ENCODE measurements at regions not wholly inside any gene's neighbourhood (a gene's known extent, or its start where the extent isn't known, plus 50 kb on each side); places are given as distances from the start of the nearest gene placed in this dataset.

GRCh38 chr6:131418441-131418840 is 154.6 kb upstream of the ARG1 start:
- no peak overlapping the region for H3K9ac ChIP-seq (ENCODE audit: low read length)
- no peaks in the 10 kb centered on the region for H3K27me3 ChIP-seq (ENCODE audit: insufficient read depth, low read depth, low read length)
- H3K36me3 ChIP-seq (ENCODE audit: insufficient read depth, low read length): no peaks in the 10 kb centered on the region
- H2AFZ ChIP-seq (ENCODE audit: low read depth, low read length): no peak overlapping the region
- no peaks in the 10 kb centered on the region for H3K79me2 ChIP-seq (replicated peaks; ENCODE audit: insufficient read depth, low read length)
- H3K27ac ChIP-seq (ENCODE audit: low read length): no peak overlapping the region
- no peaks in the 10 kb centered on the region for H3K9me2 ChIP-seq (ENCODE audit: insufficient read depth, low read length)
- TF ChIP-seq CTCF (IDR thresholded peaks at IDR 0.05; ENCODE audit: poor library complexity, severe bottlenecking): no peak
- H3F3A ChIP-seq (ENCODE audit: insufficient read depth, low read length, poor library complexity, severe bottlenecking): no peaks in the 10 kb centered on the region
- H4K20me1 ChIP-seq (ENCODE audit: insufficient read depth): no peaks in the 10 kb centered on the region
- no peaks in the 10 kb centered on the region for H3K9me3 ChIP-seq (ENCODE audit: low read length)
- H3K4me2 ChIP-seq (ENCODE audit: low read length): no peak overlapping the region
- no peak overlapping the region for H3K4me3 ChIP-seq (ENCODE audit: low read length)

GRCh38 chr6:131419702-131420101 is 153.3 kb upstream of the ARG1 start:
- Histone ChIP-seq H3K4me3 (ENCODE audit: low read length) (no peak overlapping the region), H3K27me3 (ENCODE audit: insufficient read depth, low read depth, low read length) (no peaks in the 10 kb centered on the region)
- TF ChIP-seq EP300 (conservative IDR thresholded peaks at IDR 0.05; ENCODE audit: poor library complexity, severe bottlenecking) (no peak), CTCF (IDR thresholded peaks at IDR 0.05; ENCODE audit: poor library complexity, severe bottlenecking) (no peak), REST (IDR thresholded peaks at IDR 0.05; ENCODE audit: borderline replicate concordance) (no peak), RAD21 (conservative IDR thresholded peaks at IDR 0.05) (no peak), TAF1 (IDR thresholded peaks at IDR 0.05; ENCODE audit: low read depth) (no peak), SMC3 (conservative IDR thresholded peaks at IDR 0.05; ENCODE audit: poor library complexity) (no peak), POLR2AphosphoS5 (IDR thresholded peaks at IDR 0.05) (no peak), MXI1 (conservative IDR thresholded peaks at IDR 0.05; ENCODE audit: poor library complexity, severe bottlenecking) (no peak), EZH2 (IDR thresholded peaks at IDR 0.05; ENCODE audit: borderline replicate concordance, insufficient read depth, low read length, poor library complexity, severe bottlenecking) (no peak)

More at GRCh38 chr6:131419702-131420101, 153.3 kb upstream of the ARG1 start:
- Histone ChIP-seq H3K9ac (ENCODE audit: low read length) (no peak overlapping the region), H3F3A (ENCODE audit: insufficient read depth, low read length, poor library complexity, severe bottlenecking) (no peaks in the 10 kb centered on the region), H4K20me1 (ENCODE audit: insufficient read depth) (no peaks in the 10 kb centered on the region), H2AFZ (ENCODE audit: low read depth, low read length) (no peak overlapping the region), H3K9me3 (ENCODE audit: low read length) (no peaks in the 10 kb centered on the region), H3K9me2 (ENCODE audit: insufficient read depth, low read length) (no peaks in the 10 kb centered on the region), H3K27ac (ENCODE audit: low read length) (no peak overlapping the region), H3K4me2 (ENCODE audit: low read length) (no peak overlapping the region), H3K79me2 (replicated peaks; ENCODE audit: insufficient read depth, low read length) (no peaks in the 10 kb centered on the region), H3K36me3 (ENCODE audit: insufficient read depth, low read length) (no peaks in the 10 kb centered on the region)

All from neural cell (in vitro differentiated cells).